ENCODE measurements at regions not wholly inside any gene's neighbourhood (a gene's known extent, or its start where the extent isn't known, plus 50 kb on each side); places are given as distances from the start of the nearest gene placed in this dataset.
"Not testable (repeated sequence)": the region's sequence is repeated elsewhere in the genome, so short reads cannot be mapped to it uniquely, and the experiment has no call there.

- no peak for DNase-seq (ENCODE audit: low read depth in 2 of 2)
Observed at GRCh38 chr19:20294181-20294580, 127.2 kb downstream of the ZNF486 start.

GRCh38 chr19:20292520-20292919, 125.5 kb downstream of the ZNF486 start:
- DNase-seq (ENCODE audit: low read depth in 2 of 2), result not testable (repeated sequence)

DNA sequence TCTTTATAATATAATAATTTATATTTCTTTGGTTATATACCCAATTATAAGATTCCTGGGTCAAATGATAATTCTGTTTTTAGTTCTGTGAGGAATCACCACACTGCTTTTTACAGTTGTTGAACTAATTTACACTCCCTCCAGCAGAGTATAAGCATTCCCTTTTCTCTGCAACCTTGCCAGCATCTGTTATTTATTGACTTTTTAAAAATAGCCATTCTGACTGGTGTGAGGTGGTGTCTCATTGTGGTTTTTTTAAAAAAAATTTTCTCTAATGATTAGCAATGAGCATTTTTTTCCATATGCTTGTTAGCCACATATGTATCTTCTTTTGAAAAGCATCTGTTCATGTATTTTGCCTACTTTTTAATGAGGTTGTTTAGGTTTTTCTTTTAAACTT, 122.2 kb downstream of the ZNF486 start:
- no peak for DNase-seq (ENCODE audit: low read depth in 2 of 2)

DNA sequence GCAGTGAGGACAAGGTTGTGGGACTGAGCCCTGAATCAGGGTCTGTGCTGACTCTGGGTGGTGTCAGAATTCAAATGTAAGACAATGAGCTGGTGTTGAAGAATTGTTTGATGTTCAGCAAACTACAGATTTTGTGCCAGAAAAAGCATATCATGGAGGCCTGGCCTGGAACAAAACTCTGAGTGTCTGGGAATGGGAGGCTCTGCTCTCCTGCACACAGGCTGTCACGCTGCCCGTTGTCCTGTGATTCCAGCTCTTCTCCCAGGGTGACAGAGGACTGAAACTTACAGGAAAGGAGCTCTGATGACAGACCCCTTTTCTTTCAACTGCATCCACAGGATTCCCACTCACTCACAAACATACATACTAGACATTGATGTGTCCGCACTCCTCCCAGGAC, 120.1 kb downstream of the ZNF486 start:
- no peak for DNase-seq (ENCODE audit: low read depth in 2 of 2)

DNA sequence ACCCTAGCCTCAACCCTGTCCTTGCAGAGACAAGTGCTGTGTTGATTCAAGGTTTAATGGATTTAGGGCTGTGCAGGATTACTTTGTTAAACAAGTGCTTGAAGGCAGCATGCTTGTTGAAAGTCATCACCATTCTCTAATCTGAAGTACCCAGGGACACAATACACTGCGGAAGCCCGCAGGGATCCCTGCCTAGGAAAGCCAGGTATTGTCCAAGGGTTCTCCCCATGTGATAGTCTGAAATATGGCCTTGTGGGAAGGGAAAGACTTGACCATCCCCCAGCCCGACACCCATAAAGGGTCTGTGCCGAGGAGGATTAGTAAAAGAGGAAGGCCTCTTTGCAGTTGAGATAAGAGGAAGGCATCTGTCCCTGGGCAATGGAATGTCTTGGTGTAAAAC, 118.9 kb downstream of the ZNF486 start:
- not testable (repeated sequence) for DNase-seq (ENCODE audit: low read depth in 2 of 2)

DNA sequence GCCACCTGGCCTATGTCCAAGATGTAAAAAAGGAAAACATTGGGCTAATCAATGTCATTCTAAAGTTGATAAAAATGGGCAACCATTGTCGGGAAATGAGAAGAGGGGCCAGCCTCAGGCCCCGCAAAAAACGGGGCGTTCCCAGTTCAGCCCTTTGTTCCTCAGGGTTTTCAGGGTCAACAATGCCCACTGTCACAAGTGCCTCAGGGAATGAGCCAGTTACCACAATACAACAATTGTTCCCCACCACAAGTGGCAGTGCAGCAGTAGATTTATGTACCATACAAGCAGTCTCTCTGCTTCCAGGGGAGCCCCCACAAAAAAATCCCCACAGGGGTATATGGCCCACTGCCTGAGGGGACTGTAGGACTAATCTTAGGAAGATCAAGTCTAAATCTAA, 112.5 kb downstream of the ZNF486 start:
- no peak for DNase-seq (ENCODE audit: low read depth in 2 of 2)

DNA sequence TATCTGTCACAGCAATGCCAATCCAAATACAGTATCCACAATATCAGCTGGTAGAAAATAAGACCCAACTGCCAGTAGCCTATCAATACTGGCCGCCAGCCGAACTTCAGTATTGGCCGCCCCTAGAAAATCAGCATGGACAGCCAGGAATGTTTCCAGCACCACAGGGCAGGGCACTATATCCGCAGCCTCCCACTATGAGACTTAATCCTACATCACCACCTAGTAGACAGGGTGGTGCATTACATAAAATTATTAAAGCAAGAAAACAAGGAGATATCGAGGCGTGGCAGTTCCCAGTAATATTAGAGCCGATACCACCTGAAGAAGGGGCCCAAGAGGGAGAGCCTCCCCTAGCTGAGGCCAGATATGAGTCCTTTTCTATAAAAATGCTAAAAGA, 111.3 kb downstream of the ZNF486 start:
- DNase-seq (ENCODE audit: low read depth in 2 of 2), result no peak

DNA sequence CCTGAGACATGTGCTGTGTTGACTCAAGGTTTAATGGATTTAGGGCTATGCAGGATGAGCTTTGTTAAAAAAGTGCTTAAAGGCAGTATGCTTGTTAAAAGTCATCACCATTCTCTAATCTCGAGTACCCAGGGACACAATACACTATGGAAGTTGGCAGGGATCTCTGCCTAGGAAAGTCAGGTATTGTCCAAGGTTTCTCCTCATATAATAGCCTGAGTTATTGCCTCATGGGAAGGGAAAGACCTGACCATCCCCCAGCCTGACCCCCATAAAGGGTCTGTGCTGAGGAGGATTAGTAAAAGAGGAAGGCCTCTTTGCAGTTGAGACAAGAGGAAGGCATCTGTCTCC, 109.7 kb downstream of the ZNF486 start:
- not testable (repeated sequence) for DNase-seq (ENCODE audit: low read depth in 2 of 2)

GRCh38 chr19:20276011-20276731, 109.2 kb downstream of the ZNF486 start:
- no peak for DNase-seq (ENCODE audit: low read depth in 2 of 2)

DNA sequence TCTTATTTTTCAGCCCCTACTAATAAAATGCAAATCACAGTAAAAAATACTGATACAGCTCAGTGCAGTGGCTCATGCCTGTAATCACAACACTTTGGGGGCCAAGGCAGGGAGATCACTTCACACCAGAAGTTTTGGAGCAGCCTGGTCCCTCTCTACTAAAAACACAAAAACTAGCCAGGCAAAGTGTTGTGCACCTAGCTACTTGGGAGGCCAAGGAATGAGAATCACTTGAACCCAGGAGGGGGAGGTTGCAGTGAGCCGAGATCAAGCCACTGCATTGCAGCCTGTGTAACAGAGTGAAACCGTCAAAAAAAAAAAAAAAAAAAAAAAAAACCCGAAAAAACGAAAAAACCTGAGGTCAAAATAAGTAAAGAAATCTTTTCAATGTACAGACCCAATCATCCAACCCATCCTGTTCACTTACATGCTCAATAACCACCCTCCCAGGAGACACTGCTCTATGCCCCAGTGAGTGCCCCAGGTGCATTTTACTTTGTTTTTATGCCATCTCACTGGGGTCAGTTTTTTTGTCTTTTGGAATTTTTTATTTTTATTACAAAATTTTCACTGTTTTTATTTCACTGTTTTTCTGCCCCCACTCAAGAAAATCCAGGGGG, 107.0 kb downstream of the ZNF486 start:
- DNase-seq (ENCODE audit: low read depth in 2 of 2), result no peak

- no peak for DNase-seq (ENCODE audit: low read depth in 2 of 2)
Observed at GRCh38 chr19:20273376-20273775, 106.4 kb downstream of the ZNF486 start.

GRCh38 chr19:20272627-20273010, 105.6 kb downstream of the ZNF486 start:
- DNase-seq (ENCODE audit: low read depth in 2 of 2), result not testable (repeated sequence)

DNA sequence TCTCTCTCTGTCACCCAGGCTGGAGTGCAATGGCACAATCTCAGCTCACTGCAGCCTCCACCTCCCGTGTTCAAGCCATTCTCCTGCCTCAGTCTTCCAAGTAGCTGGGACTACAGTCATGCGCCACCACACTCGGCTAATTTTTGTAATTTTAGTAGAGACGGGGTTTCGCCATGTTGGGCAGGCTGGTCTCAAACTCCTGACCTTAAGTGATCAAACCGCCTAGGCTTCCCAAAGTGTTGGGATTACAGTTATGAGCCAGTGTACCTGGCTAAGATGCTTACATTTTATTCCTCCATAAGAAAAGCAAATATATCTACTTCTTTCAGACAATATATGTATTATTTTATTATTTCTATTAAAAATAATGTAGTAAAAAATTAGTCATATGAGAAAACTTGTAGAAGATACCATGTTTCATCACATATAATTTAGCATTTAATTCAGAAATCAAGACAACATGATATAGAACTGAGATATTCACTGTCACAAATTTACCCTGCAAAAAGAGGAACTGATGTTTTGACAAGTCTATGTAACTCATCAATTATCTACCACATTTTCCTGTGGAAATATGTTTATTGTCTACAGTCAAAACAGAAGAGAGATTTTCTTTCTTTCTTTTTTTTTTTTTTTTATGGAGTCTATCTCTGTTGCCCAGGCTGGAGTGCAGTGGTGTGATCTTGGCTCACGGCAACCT, 105.1 kb downstream of the ZNF486 start:
- not testable (repeated sequence) for DNase-seq (ENCODE audit: low read depth in 2 of 2)

- DNase-seq (ENCODE audit: low read depth in 2 of 2), result no peak
Observed at GRCh38 chr19:20271215-20271926, 104.4 kb downstream of the ZNF486 start.

- no peak for DNase-seq (ENCODE audit: low read depth in 2 of 2)
Observed at GRCh38 chr19:20269461-20269860, 102.4 kb downstream of the ZNF486 start.

DNA sequence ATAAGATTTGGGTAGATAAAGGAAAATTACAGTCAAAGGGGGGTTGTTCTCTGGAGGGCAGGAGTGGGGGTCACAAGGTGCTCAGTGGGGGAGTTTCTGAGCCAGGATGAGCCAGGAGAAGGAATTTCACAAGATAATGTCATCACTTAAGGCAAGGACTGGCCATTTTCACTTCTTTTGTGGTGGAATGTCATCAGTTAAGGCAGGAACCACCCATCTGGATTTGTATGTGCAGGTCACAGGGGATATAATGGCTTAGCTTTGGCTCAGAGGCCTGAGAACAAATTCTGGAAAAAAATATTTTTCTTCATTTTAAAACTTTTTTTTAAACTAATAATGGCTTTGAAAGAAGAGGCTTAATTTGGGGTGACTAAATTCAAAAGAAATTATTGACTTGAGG, 94.5 kb downstream of the ZNF486 start:
- DNase-seq (ENCODE audit: low read depth in 2 of 2), result not testable (repeated sequence)

GRCh38 chr19:20260738-20261137, 93.7 kb downstream of the ZNF486 start:
- DNase-seq (ENCODE audit: low read depth in 2 of 2), result not testable (repeated sequence)

- no peak for DNase-seq (ENCODE audit: low read depth in 2 of 2)
Observed at GRCh38 chr19:20259615-20260014, 92.6 kb downstream of the ZNF486 start.

DNA sequence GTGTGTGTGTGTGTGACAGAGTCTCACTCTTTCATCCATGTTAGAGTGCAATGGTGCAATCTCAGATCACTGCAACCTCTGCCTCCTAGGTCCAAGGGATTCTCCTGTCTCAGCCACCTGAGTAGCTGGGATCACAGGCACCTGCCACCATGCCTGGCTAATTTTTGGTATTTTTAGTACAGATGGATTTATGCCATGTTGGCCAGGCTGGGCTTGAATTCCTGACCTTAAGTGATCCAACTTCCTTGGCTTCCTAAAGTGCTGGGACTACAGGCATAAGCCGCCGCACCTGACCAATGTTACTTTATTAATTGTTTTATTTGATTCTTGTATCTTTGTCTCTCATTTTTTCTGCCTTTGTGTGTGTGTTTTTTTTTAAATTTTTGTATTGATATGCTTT, 89.6 kb downstream of the ZNF486 start:
- DNase-seq (ENCODE audit: low read depth in 2 of 2), result no peak

DNA sequence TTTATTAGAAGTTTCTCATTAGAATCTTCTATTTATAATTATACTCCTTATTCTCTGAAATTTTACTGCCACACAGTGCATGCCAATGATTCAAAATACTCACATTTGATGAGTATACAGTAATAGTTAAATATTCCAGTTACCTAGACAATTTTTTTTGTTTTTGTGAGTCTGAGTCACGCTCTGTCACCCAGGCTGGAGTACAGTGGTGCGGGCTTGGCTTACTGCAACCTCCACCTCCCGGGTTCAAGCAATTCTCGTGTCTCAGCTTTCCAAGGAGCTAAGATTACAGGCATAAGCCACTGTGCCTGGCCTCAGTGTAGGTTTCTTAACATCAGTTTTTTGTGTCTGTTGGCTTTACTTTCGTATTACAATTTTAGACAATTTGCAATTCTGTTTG, 87.1 kb downstream of the ZNF486 start:
- DNase-seq (ENCODE audit: low read depth in 2 of 2), result no peak

- no peak for DNase-seq (ENCODE audit: low read depth in 2 of 2)
Observed at GRCh38 chr19:20252613-20253012, 85.6 kb downstream of the ZNF486 start.

GRCh38 chr19:20250627-20251026, 83.6 kb downstream of the ZNF486 start:
- no peak for DNase-seq (ENCODE audit: low read depth in 2 of 2)

Measured in fibroblast of skin of left biceps (primary cell).